HG03025 (cell line): ENCODE measurements at regions not wholly inside any gene's neighbourhood (a gene's known extent, or its start where the extent isn't known, plus 50 kb on each side); places are given as distances from the start of the nearest gene placed in this dataset.
"Not testable (repeated sequence)": the region's sequence is repeated elsewhere in the genome, so short reads cannot be mapped to it uniquely, and the experiment has no call there.

Experiments used
- ATAC-seq: cut with Tn5 transposase; IDR thresholded peaks from one replicate; pipeline ENCODE4 v1.9.1; 2021; ENCODE audit warnings: mild to moderate bottlenecking, moderate library complexity; ENCODE audit not compliant: unreplicated experiment, low FRiP score

DNA sequence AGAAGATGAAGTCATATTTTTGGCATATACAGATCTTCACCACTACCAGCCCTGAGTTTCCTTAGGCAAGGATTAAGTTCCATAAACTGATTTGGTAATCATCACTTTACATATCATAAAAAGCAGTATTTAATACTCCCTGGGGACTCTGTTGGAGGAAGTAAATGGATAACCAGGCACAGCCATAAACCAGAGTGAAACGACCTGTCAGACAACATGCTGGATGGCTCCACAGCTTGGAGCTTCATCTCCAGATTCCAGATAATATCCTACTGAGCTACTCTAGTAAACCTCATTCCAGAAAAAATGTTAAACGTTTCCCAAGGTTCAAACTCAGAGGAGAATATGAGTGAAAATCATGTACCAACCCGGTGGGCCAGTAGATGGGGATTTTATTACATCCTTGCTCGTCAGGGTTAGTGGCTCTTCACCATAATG lies 109.2 kb downstream of the BASP1 start:
- no peak for ATAC-seq

DNA sequence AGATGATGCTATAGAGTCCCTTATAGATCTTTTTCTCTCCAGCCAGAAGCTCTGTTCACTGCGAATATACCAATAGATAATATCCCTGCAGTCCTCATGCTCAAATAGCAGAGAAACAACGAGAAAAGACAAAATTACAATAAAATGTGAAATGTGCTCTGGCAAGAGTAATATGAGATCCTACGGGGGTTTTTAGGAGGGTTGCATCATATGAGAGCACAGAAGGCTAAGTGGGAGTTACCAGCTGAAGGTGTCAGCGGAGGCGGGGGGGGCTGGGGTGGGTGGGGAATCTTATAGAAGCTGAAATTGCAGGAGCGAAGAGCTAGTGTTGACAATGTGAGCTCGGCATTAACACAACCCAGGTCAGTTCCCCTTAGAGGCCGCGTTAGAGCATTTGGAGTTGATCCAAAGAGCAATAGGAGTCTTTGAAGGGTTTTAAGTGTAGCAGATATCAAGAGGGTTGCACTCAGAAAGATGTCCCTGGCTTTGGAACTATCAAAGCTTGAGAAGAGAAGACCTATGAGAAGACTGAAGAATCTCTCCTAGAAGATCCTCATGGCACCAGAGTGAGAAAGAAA lies 109.7 kb downstream of the BASP1 start:
- ATAC-seq = no peak

DNA sequence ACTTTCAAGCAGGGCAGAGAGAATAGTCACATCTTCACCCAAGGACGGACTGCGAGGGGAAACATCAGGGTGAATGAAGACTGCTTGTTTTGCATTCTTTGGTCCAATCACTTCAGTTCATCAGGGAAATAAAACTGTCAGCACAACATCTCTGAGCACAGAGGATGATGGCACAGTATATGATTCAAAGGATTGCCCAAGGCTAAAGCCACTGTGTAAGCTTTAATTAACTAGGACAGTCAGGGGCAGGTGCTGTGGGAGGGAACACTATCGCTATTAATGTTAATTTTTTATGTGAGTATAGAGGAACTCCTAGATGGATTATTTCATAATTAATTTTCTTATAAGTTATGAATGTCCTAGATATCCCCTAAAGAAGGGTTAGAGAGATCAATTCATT lies 112.1 kb downstream of the BASP1 start:
- no peak for ATAC-seq

DNA sequence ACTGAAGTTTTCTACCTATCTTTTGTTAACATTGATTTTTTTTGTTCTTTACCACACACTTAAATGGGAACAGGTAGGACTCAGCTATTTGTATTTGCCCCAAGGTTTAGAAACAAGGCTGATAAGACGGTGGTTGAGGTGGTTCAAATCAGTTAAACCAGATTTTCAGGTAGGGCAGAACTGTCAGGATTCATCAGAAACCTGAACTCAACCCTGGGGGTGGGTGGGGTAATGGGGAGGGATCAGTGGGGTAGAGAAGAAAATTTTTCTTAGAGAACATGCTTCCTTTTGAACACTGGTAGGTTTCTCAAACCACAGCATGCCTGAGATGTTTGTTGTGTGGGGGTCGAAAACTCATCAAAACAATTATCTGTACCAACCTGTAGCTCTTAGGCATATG lies 113.0 kb downstream of the BASP1 start:
- ATAC-seq = no peak

DNA sequence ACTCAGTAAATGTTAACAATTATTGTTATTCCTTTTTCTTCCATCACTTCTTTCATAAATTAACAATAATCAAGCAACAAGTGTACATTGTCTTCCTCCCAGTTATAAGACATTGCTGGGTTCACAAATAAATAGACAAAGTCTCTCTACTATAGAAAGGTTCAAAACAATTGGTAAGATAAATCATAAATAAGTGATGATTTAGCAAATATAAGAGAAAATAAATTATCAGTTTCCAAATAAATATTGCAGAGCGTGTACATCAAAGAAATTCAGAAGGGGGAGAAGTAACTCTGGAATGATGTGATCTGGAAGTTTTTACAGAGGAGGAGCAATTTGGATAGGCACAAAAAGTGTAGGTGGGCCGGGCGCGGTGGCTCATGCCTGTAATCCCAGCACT lies 114.2 kb downstream of the BASP1 start:
- no peak for ATAC-seq

DNA sequence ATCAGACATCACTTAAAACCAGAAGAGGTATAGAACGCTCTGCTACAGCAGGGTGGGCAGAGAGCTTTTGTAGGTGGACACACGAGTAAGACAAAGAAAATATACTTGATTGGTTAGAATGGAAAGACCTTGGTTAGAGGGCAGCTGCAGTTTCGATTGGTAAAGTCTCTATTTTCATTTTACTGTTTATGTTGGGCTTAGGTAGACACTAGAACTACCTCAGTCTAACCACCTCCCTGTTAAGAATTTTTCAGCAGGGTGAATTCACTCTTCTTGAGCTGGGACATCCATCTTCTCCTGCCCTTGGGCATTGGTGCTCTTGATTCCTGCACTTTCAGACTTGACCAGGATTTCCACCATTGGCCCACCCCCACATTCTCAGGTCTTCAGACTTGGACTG lies 116.3 kb downstream of the BASP1 start:
- no peak for ATAC-seq

DNA sequence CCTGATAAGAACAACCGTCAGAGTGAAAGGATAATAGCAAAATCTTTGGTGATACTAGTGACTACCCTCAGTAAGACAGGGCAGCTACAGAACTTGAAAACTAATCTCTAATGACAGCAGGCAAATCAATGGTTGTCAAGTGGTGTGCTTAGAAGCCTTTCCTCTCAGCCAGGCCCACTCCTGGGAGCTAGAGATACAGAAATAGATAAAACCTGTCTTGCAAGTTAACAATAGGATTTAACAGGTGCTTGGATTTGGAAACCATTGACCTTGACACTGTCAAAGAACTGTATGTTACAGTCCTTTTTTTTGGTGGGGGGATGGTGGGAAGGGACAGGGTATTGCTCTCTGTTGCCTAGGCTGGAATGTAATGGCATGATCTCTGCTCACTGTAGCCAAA lies 118.6 kb downstream of the BASP1 start:
- ATAC-seq = no peak

DNA sequence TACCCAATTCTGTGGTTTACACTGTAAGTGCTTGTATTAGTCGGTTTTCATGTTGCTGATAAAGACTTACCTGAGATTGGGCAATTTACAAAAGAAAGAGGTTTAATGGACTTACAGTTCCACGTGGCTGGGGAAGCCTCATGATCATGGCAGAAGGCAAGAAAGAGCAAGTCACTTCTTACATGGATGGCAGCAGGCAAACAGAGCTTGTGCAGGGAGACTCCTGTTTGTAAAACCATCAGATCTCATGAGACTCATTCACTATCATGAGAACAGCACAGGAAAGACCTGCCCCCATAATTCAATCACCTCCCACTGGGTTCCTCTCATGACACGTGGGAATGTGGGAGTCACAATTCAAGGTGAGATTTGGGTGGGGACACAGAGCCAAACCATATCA lies 119.3 kb downstream of the BASP1 start:
- not testable (repeated sequence) for ATAC-seq

DNA sequence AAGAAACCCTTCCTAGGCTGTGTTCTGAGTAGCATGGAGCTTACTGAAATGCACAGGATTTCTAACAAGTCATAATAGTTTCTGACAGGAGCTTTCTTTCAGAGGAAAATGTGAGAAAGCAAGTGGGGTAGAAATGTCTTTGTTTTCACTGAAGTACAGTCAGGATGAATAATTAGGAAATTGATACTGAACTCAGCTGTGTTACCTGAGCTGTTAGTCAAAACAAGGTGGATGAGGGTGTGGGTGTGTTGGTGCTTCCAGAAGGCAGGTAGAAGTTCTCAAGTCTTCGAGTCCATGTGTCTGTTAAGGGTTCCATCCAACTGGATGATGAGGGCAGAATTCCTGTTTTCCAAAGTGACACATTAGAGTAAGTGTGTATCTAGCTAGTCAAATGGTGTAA lies 122.4 kb downstream of the BASP1 start:
- ATAC-seq = no peak

DNA sequence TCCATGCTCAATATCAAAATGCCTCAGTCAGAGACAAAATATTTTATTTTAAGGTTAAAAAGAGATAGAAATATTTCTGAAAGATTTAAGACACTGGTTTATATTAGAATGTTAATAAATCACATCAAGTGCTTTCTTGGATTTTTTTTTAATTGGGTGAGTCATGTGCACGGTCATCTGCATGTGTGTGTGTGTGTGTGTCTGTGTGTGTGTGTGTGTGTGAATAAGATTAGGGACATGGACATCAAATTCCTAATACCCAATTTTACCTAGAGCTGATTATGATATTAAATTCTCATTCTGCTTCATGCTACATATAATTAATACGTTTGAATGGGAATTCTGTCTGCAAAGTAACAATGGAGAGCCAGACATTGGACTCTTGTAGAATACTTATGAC lies 122.9 kb downstream of the BASP1 start:
- ATAC-seq = no peak

DNA sequence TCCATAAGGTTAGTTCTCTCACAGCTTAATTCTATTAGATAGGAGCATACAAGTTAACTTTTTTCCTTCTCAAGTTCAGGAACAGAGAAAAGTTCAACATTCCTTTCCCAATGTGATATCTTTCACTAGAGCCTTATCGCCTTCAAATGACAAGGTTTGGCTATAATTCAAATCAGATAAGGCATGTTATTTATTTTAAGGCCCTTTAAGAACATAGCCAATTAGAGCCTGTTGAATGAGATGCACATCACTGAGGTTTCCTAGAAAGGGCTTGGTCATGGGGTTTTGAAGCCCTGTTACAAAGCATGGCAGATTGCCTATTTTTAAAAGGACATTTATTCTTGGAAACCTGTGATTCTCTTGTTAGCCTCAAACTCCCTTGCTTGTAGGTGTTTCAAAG lies 123.4 kb downstream of the BASP1 start:
- no peak for ATAC-seq

DNA sequence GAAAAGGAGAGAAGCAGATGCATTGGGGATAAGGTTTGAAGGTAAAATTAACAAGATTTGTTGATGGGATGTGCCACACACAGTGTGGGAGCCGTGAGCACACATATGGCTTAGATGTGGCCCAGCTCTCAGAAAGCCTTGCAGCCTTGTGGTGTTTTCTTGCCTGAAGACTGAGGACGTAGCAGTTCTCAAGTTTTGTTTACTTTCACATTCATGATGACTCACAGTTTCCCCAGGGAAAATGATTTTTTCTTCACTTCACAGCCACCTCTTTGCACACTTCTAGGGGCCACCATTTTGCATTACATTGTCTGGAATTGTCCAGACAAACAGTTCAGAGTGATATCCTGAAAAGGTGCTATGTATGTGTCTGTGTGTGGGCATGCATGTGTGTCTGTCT lies 126.2 kb downstream of the BASP1 start:
- peak; percentile 75 for ATAC-seq

DNA sequence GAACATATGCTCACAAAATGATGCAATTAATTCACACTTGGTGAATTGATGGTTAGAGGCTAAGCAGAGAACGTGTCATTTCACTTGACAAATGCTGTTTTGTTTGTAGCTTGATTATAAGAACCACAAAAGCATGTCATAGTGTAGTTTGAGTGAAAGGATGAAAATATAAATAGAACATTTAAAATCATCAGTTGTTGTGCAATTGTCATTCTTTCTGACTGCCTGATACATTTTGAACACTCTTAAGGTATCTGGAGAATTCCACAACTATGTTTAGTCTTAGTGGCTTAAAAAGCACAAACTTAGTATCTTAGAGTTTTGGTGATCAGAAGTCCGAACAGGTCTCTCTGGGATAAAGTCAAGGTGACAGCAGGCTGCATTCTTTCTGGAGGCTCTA lies 129.4 kb downstream of the BASP1 start:
- ATAC-seq = no peak

DNA sequence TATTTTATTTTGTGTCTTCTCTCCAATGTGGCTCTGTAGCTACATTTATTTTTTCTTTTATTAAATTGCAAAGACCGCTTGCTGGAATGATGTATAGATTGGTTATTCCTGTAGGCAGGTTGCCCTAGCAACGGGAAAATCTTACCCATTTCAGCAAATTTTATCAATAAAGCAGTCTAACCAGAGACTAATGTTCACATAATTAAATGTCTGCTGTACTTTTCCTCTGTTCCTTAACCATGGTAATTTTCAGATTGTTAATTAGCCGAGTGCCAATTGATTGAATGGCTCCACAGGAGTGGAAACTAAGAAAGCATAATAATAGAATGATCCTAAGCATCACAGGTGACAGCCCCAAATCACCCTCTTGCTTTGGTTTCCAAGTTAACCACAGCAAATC lies 134.8 kb downstream of the BASP1 start:
- ATAC-seq = no peak

DNA sequence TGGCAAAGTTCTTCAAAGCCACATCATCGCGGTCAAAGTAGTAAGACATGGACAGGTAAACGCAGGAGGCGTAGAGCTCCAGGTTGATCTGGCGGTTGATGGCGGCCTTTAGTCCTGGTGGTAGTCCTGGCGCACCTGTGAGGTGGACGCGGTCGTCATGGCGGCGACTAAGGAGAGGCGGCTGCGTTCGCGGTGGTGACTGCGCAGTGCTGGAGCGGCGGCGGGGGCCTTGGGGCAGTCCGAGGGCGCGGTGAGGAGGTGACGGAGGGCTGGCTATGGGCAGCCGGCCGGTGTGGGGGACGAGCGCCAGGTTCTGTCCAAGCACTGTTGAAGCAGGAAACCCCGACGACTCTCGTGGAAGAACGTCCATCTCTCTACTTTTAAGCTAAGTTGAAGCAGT lies 136.8 kb downstream of the BASP1 start:
- ATAC-seq = no peak

DNA sequence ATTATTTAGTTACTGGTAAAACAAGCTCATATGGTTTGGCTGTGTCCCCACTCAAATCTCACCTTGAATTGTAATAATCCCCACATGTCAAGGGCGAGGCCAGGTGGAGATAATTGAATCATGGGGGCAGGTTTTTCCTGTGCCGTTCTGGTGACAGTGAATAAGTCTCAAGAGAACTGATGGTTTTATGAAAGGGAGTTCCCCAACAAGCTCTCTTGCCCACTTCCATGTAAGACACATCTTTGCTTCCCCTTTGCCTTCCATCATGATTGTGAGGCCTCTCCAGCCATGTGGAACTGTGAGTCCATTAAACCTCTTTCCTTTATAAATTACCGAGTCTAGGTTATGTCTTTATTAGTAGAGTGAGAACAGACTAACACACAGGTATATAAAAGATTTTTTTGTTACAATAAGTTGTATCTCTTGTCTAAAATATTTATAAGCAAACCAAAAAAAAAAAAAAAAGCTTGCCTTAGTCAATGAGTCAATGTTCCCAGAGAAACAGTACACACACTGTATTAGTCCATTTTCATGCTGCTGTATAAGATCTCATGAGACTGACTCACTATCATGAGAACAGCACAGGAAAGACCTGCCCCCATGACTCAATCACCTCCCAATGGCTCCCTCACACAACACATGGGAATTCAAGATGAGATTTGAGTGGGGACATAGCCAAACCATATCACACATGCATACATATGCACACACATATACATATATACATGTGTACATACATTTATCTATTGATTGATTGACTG lies 138.3 kb downstream of the BASP1 start:
- no peak for ATAC-seq

DNA sequence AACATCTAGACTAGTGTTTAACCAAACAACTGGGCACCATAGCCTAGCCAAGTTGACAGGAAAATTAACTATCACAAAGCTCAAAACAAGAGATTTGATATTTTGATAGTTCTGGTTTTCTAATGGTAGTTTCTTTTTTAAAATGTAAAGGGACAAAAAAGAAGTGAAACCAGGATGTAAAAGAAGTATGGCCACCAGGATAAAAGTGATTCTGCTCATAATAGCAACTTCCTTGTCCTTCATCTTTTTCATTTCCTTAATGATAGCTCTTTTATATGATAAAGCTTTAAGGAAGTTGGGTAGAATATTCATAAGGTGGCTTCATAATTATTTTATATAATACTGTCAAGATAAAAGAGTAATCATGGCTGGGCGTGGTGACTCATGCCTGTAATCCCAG lies 139.1 kb downstream of the BASP1 start:
- ATAC-seq = no peak

DNA sequence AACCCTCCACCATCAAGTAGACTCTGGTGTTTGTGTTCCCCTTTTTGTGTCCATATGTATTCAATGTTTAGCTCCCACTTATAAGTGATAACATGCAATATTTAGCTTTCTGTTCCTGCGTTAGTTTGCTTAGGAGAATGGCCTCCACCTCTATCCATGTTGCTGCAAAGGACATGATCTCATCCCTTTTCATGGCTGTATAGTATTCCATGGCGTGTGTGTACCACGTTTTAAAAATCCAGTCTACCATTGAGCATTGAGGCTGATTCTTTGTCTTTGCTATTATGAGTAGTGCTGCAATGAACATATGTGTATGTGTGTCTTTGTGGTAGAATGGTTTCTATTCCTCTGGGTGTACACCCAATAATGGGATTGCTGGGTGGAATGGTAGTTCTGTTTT lies 140.1 kb downstream of the BASP1 start:
- no peak for ATAC-seq

DNA sequence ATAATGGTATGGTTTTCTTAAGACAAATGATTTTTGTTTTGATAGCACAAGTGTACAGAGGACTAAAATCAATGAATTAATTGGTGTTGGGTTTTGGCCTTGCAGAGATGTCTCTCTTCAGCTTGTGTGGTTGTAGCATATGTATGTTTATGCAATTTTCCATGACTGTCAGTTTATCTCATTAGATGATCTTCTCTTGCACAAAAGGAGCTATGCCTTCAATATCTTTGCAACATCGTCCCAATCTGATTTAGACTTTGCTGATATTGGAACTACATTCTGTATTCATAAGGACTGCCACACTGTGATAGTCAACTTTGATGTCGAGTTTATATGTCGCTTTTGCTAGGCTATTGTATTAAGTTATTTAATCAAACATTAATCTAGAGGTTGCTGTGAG lies 140.0 kb upstream of the TAF11L2 start:
- ATAC-seq = no peak

DNA sequence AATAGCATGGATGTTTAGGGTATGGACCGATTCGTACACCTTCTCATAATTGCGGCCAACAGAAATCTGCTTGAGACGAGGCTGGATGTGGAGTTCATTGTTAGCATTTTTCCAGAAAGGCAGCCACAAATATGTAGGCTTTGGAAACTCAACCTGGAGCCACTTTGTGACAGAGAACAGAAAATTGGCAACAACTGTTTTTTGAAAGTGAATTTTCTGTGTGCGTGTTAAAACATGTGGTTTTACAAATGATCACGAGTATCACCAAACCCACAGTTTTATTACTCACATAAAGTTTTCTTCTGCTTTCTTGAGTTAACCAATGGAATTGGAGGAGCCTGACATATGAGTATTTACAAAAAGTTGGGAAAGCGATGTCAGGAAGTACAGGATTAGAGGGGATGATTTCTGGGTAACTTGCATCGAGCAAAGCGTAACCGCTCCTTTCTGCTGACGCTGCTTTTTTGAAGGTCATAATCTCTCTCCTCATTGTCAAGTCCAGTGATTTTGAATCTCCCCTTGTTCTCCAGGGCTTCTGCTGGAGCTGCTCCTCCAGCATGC lies 138.5 kb upstream of the TAF11L2 start:
- ATAC-seq = no peak

DNA sequence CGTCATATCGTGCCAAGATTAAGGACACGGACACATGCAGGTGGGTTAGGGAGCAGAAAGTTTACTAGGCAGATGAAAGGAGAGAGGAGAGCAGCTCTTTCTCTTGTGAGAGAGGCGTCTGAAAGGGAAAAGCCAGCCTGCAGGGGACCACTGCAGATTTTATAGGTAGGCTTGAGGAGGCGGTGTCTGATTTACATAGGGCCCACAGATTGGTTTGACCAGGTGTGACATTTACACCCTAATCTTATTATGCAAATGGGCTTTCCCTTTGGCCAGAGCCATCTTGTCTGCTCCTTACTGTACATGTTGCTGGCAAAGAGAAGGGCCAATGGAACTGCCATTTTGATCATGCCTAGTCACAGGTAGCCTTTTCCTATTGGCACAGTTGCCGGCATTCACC lies 137.2 kb upstream of the TAF11L2 start:
- no peak for ATAC-seq

DNA sequence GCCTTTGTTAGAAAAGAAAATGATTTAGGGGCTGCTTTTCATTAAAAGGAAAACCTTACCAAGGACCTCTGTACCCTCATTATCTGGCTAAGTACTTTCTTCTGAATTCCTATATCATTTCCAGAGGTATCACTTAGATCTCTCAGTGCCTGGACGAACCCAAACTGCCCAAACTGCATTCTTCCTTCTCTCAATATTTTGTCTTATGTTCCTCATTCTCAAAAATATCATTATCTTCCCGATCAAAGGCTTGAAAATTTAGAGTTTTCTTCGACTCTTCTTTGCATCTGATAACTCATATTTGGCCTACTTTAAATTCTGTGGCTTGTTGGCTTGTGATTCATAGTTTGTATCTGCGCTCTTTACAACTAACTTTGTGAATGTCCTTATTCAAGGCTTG lies 136.7 kb upstream of the TAF11L2 start:
- no peak for ATAC-seq
